Ishikawa (cell line): ENCODE measurements at regions not wholly inside any gene's neighbourhood (a gene's known extent, or its start where the extent isn't known, plus 50 kb on each side); places are given as distances from the start of the nearest gene placed in this dataset.

ENCODE experiments used
- EGR1 ChIP-seq: IDR thresholded peaks from 2 replicates; pipeline ENCODE4 v1.6.1; 2012
- EP300 ChIP-seq: IDR thresholded peaks from 2 replicates; pipeline ENCODE4 v1.6.1; 2012; ENCODE audit warnings: borderline replicate concordance
- REST ChIP-seq: IDR thresholded peaks from 2 replicates; pipeline ENCODE4 v1.6.1; 2012; ENCODE audit warnings: low read depth, mild to moderate bottlenecking

- TF ChIP-seq REST (no peak), EP300 (no peak), EGR1 (no peak)
Measured at GRCh38 chr9:81313877-81314276, 375.5 kb downstream of the TLE1 start.
